HG03159 (cell line): ENCODE measurements at regions not wholly inside any gene's neighbourhood (a gene's known extent, or its start where the extent isn't known, plus 50 kb on each side); places are given as distances from the start of the nearest gene placed in this dataset.

Experiments
- ATAC-seq: cut with Tn5 transposase; IDR thresholded peaks from one replicate; pipeline ENCODE4 v1.9.1; 2021; ENCODE audit warnings: mild to moderate bottlenecking, moderate library complexity; ENCODE audit not compliant: unreplicated experiment

DNA sequence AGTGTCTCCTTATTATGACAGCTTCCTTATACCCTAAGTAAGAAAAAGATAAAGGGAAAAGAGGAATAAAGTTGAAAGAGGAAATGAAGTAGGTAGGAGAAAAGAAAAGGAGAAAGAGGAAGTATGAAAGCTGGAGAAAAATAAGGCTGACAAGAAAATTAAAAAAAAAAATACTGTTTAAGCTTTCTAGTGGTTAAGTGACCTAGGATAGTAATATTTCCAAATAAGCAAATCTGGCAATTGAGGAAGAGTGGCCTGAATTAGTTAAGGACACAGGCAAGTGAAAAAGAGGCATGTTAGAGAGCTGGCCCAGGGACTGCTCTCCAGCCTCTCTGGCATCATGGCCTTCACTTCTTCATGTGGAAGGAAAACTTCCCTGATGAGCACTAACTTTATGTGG lies 76.5 kb upstream of the ADGRF1 start:
- no peak for ATAC-seq

DNA sequence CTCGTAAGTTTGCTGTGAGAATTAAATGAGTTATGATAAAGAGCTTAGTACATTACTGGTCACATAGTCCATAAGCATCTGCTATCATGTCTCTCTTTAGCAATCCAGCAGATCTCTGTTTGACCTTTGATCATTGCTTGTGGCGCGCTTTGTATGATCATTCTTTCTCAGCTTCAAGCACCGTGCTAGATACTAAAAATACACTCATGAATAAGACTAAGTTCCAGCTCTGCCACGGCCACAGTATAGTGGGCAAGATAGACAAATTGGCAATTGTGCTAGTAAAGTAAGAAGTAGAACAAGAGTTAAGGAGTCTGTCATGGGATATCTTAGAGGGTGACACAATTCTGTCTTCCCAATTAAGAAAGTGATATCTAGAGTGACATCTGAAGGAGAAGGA lies 75.2 kb upstream of the ADGRF1 start:
- ATAC-seq, result no peak

DNA sequence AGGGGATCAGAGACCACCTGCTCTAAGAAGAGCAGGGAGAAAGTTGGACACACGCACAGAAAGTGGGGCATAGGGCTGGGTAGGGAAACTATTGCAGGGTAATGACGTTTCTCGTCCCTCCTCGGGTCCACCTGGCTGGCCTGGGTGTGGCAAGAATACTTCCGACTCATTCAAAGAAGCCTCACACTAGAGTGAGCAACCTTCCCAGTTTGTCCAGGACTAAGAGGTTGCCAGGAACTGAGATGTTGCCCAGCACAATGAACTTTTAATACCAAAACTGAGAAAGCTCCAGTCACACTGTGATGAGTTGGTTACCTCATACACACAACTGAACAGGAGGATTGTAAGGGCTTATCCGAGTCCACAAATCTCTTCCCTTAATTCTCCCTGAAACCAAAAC lies 74.5 kb upstream of the ADGRF1 start:
- ATAC-seq, result no peak

DNA sequence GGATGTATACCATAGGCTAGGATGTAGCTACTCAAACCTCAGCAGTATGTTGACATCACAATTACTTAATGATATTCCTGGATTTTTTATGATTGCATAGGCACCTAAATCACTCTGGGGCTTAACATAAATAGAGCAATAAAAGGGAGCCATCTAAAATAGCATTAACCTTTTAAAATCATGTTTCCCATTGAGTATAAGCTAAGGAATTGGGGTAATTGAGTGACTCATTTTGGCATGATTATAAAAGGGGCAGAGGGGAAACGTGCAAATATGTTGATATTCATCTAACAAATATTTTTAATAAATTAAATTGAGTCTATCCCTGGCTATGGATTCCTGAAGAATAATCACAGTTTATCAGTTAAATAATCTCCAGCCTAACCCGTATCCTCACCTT lies 74.0 kb upstream of the ADGRF1 start:
- no peak for ATAC-seq

DNA sequence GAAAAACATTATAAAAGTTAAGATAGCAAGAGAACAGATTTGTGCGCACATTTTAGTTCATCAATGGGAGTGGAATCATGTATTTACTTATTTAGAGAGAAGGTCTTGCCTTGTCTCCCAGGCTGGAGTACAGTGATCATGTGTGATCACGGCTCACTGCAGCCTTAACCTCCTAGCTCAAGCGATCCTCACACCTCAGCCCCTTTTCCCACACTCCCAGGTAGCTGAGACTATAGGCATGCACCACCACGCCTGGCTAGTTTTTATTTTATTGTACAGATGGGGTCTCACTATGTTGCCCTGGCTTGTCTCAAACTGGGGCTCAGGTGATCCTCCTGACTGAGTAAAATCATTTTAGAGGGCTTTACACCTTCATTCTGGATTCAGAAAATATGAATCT lies 72.3 kb upstream of the ADGRF1 start:
- ATAC-seq, result no peak

DNA sequence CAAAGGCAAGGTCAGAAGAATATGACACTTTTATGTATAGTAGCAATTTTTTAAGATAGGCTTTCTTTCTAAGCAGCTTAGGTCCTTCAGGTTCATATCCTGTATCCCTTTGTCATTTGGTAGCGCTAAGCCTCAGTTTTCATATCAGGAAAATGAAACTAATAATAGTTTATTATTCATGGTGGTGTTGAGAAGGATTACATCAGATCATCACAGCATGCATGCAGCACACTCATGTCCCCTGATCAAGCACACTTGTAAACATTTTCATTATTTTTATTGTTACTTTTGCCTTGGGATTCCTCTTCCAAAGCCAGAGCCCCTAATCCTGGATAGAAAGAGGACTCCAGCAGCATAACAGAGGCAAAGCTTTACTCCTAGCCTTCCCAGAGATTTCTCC lies 70.2 kb upstream of the ADGRF1 start:
- no peak for ATAC-seq

DNA sequence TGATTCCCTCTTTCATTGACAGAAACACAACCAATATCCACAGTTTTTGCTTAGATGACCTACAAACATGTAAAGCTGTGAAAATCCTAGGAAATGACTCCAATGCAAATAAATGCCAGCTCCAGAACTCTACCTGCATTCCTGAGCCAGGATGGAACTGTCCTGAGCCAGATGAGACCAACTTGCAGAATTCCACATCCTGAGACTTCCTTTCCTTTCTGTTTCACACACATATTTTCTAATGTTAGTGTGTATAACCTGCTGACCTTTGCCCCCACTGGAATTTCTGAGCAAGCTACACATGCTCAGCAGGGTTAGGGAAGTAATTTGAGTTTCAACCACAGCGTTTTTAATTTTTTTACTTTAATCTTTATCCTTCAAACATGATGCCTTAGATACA lies 69.6 kb upstream of the ADGRF1 start:
- no peak for ATAC-seq

DNA sequence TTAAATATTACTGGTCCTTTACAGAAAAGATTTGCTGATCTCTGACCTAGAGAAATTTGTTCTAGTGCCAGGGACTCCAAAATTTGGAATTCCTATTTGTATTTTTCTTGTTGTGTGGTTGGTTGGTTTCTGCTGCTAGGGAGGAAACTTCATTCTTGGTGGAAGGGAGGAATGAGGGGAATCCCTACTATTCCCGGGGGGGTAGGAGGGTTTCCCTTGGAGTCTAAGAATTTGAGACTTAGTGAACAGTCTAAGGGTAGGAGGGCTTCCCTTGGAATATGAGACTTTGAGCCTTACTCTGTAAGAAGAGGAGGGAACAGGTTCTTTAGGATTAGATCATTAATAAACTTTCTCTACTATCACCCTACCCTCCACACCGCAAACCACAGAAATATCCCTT lies 67.1 kb upstream of the ADGRF1 start:
- ATAC-seq, result no peak

DNA sequence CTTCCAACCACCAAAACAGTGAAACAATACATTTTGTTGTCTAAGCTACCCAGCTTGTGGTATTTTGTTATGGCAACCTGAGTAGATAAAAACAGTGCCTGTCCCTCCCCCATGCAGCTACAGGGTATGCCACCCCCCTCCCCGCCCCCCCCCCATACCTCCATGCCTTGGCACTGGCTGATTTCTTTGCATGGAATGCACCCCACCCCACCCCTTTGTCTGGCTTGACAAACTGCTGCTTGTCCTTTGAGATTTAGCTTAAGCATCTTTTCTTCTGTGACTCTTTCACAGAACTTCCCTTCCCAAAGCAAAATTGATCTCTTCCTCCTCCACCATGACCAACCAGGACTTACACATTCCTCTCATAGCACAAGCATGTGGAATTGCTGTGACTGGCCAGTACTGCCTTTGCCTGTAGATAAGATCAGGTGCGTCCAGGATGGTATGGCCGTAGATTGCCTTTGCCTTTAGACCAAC lies 64.6 kb upstream of the ADGRF1 start:
- ATAC-seq, result no peak

DNA sequence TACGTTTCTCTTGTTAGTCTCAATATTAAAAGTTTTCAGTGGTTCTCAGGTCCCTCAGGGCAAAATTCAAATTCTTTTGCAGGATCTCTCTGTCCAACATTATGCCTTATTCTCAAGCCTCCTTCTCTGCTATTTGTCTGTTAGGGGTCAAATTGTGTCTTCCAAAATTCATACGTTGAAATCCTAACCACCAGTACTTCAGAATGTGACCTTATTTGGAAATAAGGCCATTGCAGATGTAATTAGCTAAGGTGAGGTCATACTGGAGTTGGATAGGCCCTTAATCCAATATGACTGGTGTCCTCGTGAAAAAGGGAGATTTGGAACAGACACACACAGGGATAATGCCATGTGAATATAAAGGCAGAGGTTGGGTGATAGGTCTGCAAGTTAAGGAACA lies 64.1 kb upstream of the ADGRF1 start:
- no peak for ATAC-seq

DNA sequence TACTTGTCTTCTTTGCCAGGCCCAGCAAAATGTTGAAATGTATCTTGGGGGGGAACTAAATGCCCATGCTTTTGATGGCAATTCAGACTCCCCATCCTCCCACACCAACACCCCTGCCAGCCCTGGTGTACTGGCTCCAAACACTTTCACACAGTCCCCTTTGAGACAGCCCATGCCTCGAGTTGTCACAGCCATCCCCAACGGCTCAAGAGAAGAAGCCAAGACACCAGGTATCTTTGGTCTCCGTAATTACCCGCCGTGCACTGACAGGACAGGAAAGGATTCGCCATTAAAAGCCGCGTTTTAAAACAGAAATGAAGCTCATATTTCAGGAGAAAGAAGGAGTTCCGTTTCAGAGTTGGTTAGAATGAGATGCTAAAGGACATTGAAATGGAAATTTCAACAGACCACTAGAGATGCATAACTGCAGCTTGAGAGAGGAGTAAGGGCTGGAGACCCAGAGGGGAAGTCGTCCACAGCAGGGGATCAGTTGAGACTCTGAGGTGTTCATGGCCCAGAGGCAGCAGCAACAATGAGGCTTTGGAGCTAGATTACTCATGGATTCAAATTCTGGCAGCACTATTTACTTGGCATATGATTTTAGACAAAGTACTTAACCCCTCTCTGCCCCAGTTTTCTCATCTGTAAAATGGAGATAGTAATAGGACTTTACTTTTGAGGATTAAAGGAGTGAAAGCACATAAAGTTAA lies 63.5 kb upstream of the ADGRF1 start:
- no peak for ATAC-seq

DNA sequence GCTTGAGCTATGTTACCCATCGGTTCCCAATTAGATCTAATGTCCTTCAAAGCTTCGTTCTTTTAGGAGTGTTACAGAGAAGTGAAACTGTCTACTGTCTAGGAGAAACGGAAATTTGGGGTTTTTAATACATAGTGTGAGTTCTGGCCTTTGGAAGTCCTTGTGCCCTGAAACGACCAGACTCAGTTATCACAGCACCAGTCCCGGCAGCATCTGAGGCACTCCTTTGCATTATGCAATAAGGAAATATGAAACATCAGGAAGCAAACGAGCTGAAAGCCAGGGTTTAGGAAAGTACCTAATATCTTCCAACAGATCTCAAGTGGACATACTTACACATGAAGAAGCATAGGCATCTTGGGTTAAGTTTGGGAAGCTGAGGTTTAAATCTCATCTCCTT lies 61.8 kb upstream of the ADGRF1 start:
- ATAC-seq, result no peak

DNA sequence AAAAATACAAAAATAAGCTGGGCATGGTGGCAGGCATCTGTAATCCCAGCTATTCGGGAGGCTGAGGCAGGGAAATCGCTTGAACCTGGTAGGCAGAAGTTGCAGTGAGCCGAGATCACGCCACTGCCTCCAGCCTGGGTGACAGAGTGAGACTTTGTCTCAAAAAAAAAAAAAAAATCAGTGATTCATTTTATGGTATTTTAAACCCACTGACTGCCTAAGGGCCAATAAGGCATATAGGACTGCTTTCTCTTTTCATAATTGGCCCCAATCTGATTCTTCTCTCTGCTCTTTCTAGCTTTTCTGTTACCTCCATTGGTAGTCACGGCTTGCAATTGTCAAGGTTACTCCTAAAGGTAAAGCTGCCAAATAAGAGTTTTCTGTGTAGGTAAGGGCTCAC lies 60.2 kb upstream of the ADGRF1 start:
- no peak for ATAC-seq

DNA sequence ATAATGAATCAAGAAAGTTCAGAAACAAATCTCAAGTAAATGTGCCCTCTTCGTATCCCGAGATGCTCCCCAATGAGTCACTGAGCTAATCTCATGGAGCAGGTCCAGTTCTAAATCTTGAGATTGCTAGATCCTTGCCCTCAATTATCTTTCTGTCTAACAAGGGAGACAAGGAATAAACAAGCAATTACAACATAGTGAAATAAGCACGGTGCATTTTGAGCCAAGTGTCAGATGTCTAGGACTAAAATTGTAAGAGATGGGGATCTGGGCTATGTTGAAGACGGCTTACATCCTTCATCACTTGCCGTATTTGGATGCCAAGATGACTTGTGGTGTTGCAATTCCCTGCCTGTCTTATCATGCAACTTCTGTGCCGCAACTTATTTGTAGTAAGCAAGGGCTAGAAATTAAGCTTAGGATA lies 56.5 kb upstream of the ADGRF1 start:
- ATAC-seq, result no peak

DNA sequence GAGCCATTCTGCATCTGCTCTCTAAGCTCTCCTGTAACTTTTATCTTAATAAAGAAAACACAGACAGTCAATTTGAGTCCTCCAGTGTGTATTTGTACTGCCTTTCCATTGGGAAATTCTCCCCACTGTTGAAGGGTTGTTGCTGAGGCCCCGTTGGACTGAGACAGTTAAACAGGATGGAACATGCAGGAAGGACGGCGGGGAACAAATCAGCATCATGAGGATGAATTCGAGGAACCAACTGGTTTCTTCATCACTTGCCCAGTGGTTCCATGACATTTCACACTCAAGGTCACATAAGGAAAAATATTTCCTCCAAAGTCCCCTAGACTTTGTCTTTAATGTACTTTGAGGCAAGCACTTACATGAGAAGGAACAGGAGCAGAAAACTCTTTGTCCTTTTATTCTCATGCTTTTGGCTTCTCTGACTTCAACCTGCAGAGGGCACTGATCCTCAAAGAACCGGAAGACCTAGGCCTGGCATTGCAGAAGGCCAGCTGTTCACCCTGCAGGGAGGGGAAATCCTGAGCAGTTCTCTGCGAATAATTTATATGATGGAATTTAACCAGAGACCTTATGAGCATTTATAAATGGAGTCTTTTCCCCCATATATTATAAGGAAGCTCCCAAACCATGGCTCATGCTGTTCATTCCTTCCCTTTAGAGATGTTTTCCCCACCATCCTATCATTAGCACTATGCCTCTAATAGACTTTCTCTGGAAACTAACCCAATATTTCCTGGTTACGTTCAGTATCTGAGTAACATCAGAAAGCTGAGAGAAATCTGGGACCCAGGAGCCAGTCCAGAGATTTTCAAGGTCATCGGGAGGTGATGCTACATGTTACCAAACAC lies 55.2 kb upstream of the ADGRF1 start:
- peak; percentile 95 for ATAC-seq

DNA sequence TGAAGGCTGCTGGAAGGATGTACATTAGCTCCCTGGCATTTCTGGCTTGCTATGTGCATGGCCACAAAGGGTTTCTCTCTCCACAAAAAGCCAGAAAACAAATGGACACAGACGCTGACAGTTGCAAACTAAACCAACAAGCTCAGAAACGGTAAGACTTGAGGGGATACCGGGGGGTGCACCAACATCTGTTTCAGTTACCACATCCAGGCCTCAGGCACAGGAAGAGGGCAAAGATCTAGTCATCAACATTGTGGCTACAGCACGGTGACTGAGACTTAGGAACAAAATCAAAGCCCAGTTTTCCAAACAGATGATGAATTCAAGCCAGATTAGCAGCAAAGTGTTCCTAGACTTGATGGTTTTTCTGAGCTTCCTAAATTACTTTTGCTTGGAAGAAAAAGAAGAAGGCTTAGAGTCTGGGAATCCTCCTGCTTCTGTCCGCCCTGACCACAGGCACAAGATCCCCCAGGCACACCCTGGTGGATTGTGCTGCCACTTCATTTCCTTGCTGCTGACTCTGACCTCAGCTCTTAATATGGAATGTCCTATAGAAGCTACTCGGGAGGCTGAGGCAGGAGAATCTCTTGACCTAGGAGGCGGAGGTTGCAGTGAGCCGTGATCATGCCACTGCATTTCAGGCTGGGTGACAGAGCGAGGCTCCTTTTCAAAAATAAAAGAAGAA lies 54.2 kb upstream of the ADGRF1 start:
- no peak for ATAC-seq

DNA sequence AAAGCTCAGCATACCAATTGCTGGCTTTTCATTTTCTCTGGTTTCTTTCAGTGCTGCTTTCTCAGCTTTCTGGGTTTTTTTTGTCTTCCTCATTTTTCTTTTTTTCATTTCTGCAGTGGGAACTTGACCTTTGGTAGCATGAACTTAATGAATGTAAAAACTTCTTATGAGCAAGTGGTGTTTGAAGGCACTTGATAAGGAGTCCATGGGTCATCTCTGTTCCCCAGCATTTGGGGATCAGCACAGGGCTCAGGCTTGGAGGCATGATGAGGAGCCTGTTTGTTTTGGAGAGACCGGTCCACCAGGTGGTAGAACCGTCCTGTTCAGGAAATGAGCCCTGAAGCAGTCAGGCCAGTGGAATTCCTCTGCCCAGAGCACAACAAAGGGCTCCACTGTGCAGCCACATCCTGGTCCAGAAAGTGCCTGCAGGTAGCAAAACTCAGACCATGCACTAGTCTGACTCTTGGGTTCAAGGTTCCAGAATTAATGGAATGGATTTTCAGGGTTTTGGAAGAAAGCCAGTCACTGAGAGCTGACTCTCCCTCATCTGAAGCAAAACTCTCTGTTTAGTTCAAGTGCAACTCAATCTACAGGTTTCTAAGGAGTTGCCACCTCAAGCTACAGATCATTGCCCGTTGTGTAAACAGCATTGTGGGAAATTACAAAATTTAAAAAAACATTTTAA lies 52.3 kb upstream of the ADGRF1 start:
- no peak for ATAC-seq

DNA sequence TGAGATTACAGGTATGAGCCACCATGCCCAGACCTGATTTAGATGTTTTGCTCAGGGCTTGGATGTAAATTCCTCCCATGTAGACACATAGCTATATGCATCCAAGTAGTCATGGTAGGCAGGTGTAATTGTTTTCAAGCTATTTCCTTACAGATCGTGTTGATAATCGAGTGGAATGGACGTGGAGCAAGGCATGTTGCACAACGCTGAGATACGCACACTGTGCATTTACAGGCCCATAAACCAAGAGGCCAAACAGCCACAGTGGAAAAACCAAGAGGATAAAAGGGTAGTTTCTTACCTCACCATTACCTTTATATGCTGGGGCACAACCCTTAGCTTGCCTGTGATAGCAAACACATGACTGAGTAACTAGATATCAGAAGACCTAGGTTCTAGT lies 51.0 kb upstream of the ADGRF1 start:
- no peak for ATAC-seq

DNA sequence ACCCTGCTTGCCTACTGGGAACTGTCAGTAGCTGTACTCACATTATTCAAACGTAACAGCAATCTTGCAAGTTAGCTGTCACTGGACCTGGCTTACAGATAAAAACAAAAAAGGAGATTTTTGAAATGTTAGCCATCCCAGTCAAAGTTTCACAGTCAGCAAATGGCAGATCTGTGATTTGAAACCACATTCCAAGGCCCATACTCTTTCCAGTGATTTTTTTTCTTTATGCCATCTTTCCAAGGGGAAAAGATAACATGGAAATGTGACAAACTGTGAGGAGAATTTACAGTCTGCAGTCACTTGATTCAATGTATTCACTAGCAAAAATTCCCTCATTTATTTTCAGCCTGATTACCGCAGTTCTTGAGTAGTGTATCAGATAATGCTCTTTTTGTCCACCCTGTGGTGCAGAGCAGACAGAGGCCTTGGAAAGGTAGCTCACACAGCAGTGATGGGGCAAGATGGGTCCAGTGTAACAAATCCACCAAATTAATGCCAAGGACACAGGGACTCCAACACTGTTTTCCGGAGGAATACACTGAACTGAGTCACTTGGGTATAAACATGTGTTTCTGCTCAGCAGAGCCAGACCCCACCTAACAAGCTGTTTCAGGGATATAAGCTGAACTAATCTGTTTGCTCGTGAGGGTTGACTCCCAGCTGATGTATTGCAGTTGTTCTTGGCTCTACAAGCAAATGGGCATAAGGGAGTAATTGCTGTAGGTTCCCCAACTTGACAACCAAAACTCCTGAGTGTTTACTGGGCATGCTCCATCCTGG lies 49.9 kb upstream of the ADGRF1 start:
- ATAC-seq, result no peak
